NCI-H524 (cell line): ENCODE measurements at regions not wholly inside any gene's neighbourhood (a gene's known extent, or its start where the extent isn't known, plus 50 kb on each side); places are given as distances from the start of the nearest gene placed in this dataset.
A peak's percentile ranks its signal among the peaks of the same experiment; 100 is the strongest.

Experiments
- DNase-seq, 2 experiments: peaks; one replicate each; lab custom pipeline; 2025; lab: John Stamatoyannopoulos, UW

DNA sequence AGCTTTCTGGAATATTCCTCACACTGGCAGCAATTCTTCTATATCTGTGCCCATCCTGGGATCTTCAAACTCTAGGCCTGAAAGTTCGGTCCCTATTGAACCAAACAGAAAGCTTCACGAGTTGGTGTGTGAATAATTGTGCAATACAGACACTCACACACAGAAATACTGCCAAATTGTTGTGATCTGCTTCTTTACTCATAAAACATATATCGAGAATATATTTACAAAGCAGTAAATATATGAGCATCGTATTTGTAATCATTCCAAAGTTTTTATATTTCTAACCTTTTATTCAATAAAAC, 56.6 kb upstream of the BEX4 start:
- DNase-seq, result no peak

DNA sequence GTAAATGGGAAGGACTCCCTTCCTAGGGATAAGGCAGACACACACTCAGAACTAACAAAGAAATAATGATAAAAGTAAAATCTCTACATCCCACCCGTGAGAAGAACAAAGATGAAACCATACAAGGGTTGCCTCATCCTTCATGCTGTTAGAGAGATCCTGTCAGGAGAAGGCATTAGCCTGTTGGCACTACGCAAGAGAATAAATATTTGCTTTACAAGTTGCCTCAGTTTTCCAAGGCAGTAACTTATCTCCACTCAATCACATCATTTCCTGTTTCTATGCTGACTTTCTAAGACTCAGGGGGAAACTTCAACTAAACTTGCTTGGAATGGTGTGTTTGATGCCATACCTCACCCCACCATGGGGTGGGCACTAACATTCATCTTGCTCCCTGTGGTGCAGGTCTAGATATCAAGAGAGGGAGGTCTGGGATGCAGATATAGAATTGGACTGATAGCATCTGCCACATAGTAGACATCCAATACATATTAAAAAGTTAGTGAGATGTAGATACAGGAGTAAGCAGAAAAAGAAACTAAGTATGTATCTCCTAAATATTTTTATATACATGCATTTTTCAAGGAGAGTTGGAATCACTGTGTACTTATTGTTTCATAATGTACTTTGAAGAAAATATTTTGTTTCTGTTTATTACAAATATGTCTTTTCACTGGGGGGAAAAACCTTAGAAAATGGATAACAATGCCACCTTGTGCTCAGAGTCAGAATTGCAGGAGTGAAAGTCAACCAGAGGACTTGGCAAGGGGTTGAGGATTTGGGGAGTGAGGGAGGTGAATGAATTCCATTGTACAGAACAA, 57.2 kb upstream of the BEX4 start:
- DNase-seq, result peak in 1 of 2 experiments; percentile 39

DNA sequence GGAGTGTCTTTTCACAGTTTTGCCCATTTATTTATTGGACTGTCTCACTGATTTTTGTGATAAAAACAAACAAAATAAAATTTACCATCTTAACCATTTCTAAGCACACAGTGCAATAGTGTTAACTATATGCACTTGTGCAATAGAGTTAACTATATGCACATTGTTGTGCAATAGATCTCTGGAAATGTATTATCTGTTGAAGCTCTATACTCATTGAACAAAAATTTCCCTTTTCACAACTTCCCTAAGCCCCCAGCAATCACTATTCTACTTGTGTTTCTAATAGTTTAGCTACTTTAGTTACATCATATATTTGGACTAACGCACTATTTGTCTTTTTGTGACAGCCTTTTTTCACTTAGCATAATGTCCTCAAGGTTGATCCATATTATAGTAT, 59.7 kb upstream of the BEX4 start:
- DNase-seq, result no peak

DNA sequence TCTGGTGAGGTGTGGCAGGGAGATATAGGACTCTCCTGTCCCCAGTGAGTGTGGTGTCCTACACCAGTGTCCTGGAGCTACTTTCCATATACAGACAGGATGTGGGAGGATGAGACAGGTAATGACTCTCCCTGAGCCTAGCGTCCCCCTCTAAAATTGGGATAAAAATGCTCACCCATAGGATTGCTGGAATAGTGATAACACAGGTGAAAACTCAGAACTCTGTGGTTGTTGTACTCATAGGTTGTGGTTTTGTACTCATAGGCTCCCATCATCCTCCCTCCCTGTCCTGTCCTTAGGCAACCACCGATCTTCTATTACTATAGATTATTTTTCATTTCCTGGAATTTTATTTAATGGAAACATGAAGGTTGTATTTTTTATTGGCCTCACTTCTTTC, 60.7 kb upstream of the NXF3 start:
- DNase-seq, result no peak

- no peak for DNase-seq
Observed at GRCh38 chrX:103151799-103152198, 58.9 kb upstream of the NXF3 start.

- DNase-seq, result no peak
Observed at GRCh38 chrX:103149652-103150051, 56.7 kb upstream of the NXF3 start.

- DNase-seq, result no peak
Observed at GRCh38 chrX:103148075-103148474, 55.1 kb upstream of the NXF3 start.
